Stimulated activated CD4-positive, alpha-beta T cell treated with anti-CD3 and anti-CD28 coated beads, TNF-alpha, amount 100 ng/mL, for 4 hours (primary cell): ENCODE measurements at regions not wholly inside any gene's neighbourhood (a gene's known extent, or its start where the extent isn't known, plus 50 kb on each side); places are given as distances from the start of the nearest gene placed in this dataset.
"Not testable (repeated sequence)": the region's sequence is repeated elsewhere in the genome, so short reads cannot be mapped to it uniquely, and the experiment has no call there.

ENCODE experiments used
- DNase-seq, 3 experiments: peaks; one replicate each; pipeline ENCODE4 v3.0.0-alpha.2; 2020; ENCODE audit warnings: low read depth in 3 of 3

- no peak for DNase-seq
These were observed 179.7 kb upstream of the CDH4 start for GRCh38 chr20:61072398-61072797.

GRCh38 chr20:61073376-61073775 is 178.7 kb upstream of the CDH4 start:
- no peak for DNase-seq

- no peak for DNase-seq
These were observed 169.3 kb upstream of the CDH4 start for GRCh38 chr20:61082720-61083119.

GRCh38 chr20:61083431-61083830 is 168.6 kb upstream of the CDH4 start:
- no peak for DNase-seq

- DNase-seq, result no peak
These were observed 166.0 kb upstream of the CDH4 start for GRCh38 chr20:61086031-61086430.

- DNase-seq, result no peak
These were observed 161.5 kb upstream of the CDH4 start for GRCh38 chr20:61090541-61090940.

GRCh38 chr20:61092251-61092650 is 159.8 kb upstream of the CDH4 start:
- DNase-seq, result no peak

GRCh38 chr20:61094581-61094980 is 157.5 kb upstream of the CDH4 start:
- DNase-seq, result no peak

GRCh38 chr20:61096463-61096862 is 155.6 kb upstream of the CDH4 start:
- DNase-seq, result no peak

- DNase-seq, result no peak
These were observed 152.3 kb upstream of the CDH4 start for GRCh38 chr20:61099806-61100205.

GRCh38 chr20:61100489-61100888 is 151.6 kb upstream of the CDH4 start:
- no peak for DNase-seq

GRCh38 chr20:61101321-61101720 is 150.7 kb upstream of the CDH4 start:
- not testable (repeated sequence) for DNase-seq

- DNase-seq, result no peak
These were observed 147.8 kb upstream of the CDH4 start for GRCh38 chr20:61104232-61104631.

GRCh38 chr20:61105395-61105794 is 146.7 kb upstream of the CDH4 start:
- DNase-seq, result no peak

- DNase-seq, result no peak
These were observed 145.6 kb upstream of the CDH4 start for GRCh38 chr20:61106438-61106837.

GRCh38 chr20:61109221-61109805 is 142.7 kb upstream of the CDH4 start:
- no peak for DNase-seq

- DNase-seq, result no peak
These were observed 139.5 kb upstream of the CDH4 start for GRCh38 chr20:61112515-61112914.

- DNase-seq, result no peak
These were observed 138.3 kb upstream of the CDH4 start for GRCh38 chr20:61113731-61114130.

- DNase-seq, result no peak
These were observed 137.4 kb upstream of the CDH4 start for GRCh38 chr20:61114493-61115175.

GRCh38 chr20:61115364-61116065 is 136.5 kb upstream of the CDH4 start:
- DNase-seq, result no peak

GRCh38 chr20:61117725-61118124 is 134.3 kb upstream of the CDH4 start:
- DNase-seq, result no peak

GRCh38 chr20:61118429-61119224 is 133.4 kb upstream of the CDH4 start:
- DNase-seq, result no peak
